Endothelial cell of umbilical vein (primary cell): ENCODE measurements at regions not wholly inside any gene's neighbourhood (a gene's known extent, or its start where the extent isn't known, plus 50 kb on each side); places are given as distances from the start of the nearest gene placed in this dataset.

Experiments
- BruUV-seq: library from RNA; stranded (reverse); fragments of 400-500 nt; replicated peaks from 2 replicates; lab custom pipeline; 2021; lab: Mats Ljungman, UMichigan
- CTCF ChIA-PET: fragments of 300-600, 350-600 bp; sonication (Branson Sonifier 250); formaldehyde crosslinking; loops from one replicate; lab custom pipeline; 2021; ENCODE audit warnings: antibody characterized with exemption, inconsistent platforms; lab: Charles Lee
- POLR2A ChIA-PET: fragments of 300-600, 350-600 bp; sonication (Branson Sonifier 250); formaldehyde crosslinking; loops from one replicate; lab custom pipeline; 2021; ENCODE audit warnings: antibody characterized with exemption, inconsistent platforms; lab: Charles Lee
- DNase-seq: peaks from one replicate; pipeline ENCODE4 v3.0.0-alpha.2; 2011; ENCODE audit warnings: low read depth, low spot score
- FAIRE-seq: peaks from 2 replicates; lab custom pipeline; 2011; peaks lifted over from hg19 to GRCh38; lab: Jason Lieb, UNC
- H2AFZ ChIP-seq: 2 replicates; pipeline ENCODE4 v1.6.0; 2012; ENCODE audit warnings: low read depth, low read length, control low read depth, inconsistent platforms
- H3K27ac ChIP-seq: 2 replicates; pipeline ENCODE4 v1.5.1; 2011; ENCODE audit warnings: low read depth, mild to moderate bottlenecking, control low read depth, low read length, moderate library complexity; ENCODE audit not compliant: insufficient read depth
- H3K27me3 ChIP-seq, 2 experiments: 2 replicates each; pipeline versions ENCODE4 v1.6.0 to v1.6.1; 2011; ENCODE audit warnings: low read length in 2 of 2, mixed read lengths in 1 of 2; ENCODE audit not compliant: control insufficient read depth in 2 of 2, insufficient read depth in 2 of 2
- H3K36me3 ChIP-seq, 2 experiments: 2 replicates in 1 of 2; 3 replicates in 1 of 2; pipeline ENCODE4 v1.5.1; 2011; ENCODE audit warnings: low read length in 2 of 2, mild to moderate bottlenecking in 1 of 2, moderate library complexity in 1 of 2; ENCODE audit not compliant: control insufficient read depth in 2 of 2, insufficient read depth in 2 of 2; ENCODE audit errors: extremely low read depth in 1 of 2
- H3K4me1 ChIP-seq: 3 replicates; pipeline ENCODE4 v1.5.1; 2011; ENCODE audit warnings: mild to moderate bottlenecking, low read length; ENCODE audit not compliant: control insufficient read depth, insufficient read depth; ENCODE audit errors: extremely low read depth
- H3K4me2 ChIP-seq: 2 replicates; pipeline ENCODE4 v1.6.1; 2011; ENCODE audit warnings: low read length, control low read depth, mixed read lengths; ENCODE audit not compliant: insufficient read depth
- H3K4me3 ChIP-seq, 3 experiments: fragments of 200-600 bp in 1 of 3; sonication (generic), shearing (Covaris generic) in 1 of 3; replicated peaks in 1 of 3; 2 replicates each; pipeline ENCODE4 v1.5.1; 2011 to 2016; ENCODE audit warnings: control low read depth in 3 of 3, low read length in 3 of 3, mild to moderate bottlenecking in 2 of 3, inconsistent platforms in 1 of 3, low read depth in 1 of 3, moderate library complexity in 1 of 3; ENCODE audit not compliant: insufficient read depth in 1 of 3
- H3K79me2 ChIP-seq: 2 replicates; pipeline ENCODE4 v1.6.0; 2012; ENCODE audit warnings: low read length, inconsistent platforms; ENCODE audit not compliant: control insufficient read depth, insufficient read depth
- H3K9ac ChIP-seq: replicated peaks from 2 replicates; pipeline ENCODE3; 2011; ENCODE audit warnings: low read length, control low read depth; ENCODE audit not compliant: insufficient read depth; ENCODE audit errors: extremely low read depth
- H3K9me1 ChIP-seq: replicated peaks from 3 replicates; pipeline ENCODE4 v1.6.0; 2011; ENCODE audit warnings: mild to moderate bottlenecking, low read length; ENCODE audit not compliant: control insufficient read depth, insufficient read depth; ENCODE audit errors: extremely low read depth
- H3K9me3 ChIP-seq: replicated peaks from 2 replicates; pipeline ENCODE4 v1.5.1; 2012; ENCODE audit warnings: low read length, inconsistent platforms; ENCODE audit not compliant: control insufficient read depth, insufficient read depth
- H4K20me1 ChIP-seq: replicated peaks from 2 replicates; pipeline ENCODE3; 2011; ENCODE audit warnings: mild to moderate bottlenecking, low read length; ENCODE audit not compliant: control insufficient read depth, insufficient read depth; ENCODE audit errors: extremely low read depth
- CTCF ChIP-seq, 2 donors: IDR thresholded peaks; 1 replicate in 1 of 2; 2 replicates in 1 of 2; pipeline ENCODE4 v1.5.1; 2011; ENCODE audit warnings: low read length in 2 of 2, mild to moderate bottlenecking in 2 of 2, moderate library complexity in 2 of 2, control low read depth in 1 of 2, inconsistent platforms in 1 of 2, low read depth in 1 of 2; ENCODE audit not compliant: insufficient read depth in 1 of 2; ENCODE audit errors: extremely low read depth in 1 of 2
- EZH2 ChIP-seq: IDR thresholded peaks from 2 replicates; pipeline ENCODE4 v1.6.1; 2012; ENCODE audit warnings: borderline replicate concordance, low read depth, mild to moderate bottlenecking, moderate library complexity, low read length, inconsistent platforms; ENCODE audit not compliant: severe bottlenecking
- FOS ChIP-seq: IDR thresholded peaks from 2 replicates; pipeline ENCODE4 v1.6.1; 2011; ENCODE audit warnings: mild to moderate bottlenecking, low read length, moderate library complexity, borderline replicate concordance; ENCODE audit not compliant: insufficient read depth
- GATA2 ChIP-seq: IDR thresholded peaks from 2 replicates; pipeline ENCODE4 v1.7.0; 2011; ENCODE audit warnings: low read depth, mild to moderate bottlenecking, moderate library complexity, mixed read lengths, low read length; ENCODE audit not compliant: insufficient read length, insufficient read depth
- JUN ChIP-seq: IDR thresholded peaks from 2 replicates; pipeline ENCODE4 v1.6.1; 2011; ENCODE audit warnings: borderline replicate concordance, low read depth; ENCODE audit not compliant: insufficient read length, insufficient read depth
- MAX ChIP-seq: IDR thresholded peaks from 2 replicates; pipeline ENCODE4 v1.6.1; 2011; ENCODE audit not compliant: insufficient read depth, insufficient read length
- MYC ChIP-seq: IDR thresholded peaks from one replicate; pipeline ENCODE4 v1.6.1; 2011; ENCODE audit warnings: mild to moderate bottlenecking, low read depth, low read length
- POLR2A ChIP-seq: IDR thresholded peaks from 2 replicates; pipeline ENCODE4 v1.6.1; 2012; ENCODE audit warnings: low read depth, mild to moderate bottlenecking, control low read depth, low read length
- POLR2AphosphoS5 ChIP-seq: IDR thresholded peaks from 2 replicates; pipeline ENCODE4 v1.6.1; 2012; ENCODE audit warnings: low read depth, mild to moderate bottlenecking, control low read depth, low read length, moderate library complexity; ENCODE audit not compliant: insufficient read depth
- dilution Hi-C: fragments of 300-500 bp; cut with MboI; formaldehyde crosslinking; loops from one replicate; pipeline ENCODE4 v1.15.0; 2019; ENCODE audit warnings: low sequenced_read_pairs; ENCODE audit not compliant: extremely low pct_ligation_motif_present
- intact Hi-C: fragments of 100-400 bp; cut with micrococcal nuclease; formaldehyde crosslinking; loops from one replicate; pipeline ENCODE4 v1.10.0; 2022

GRCh38 chr16:62156971-62157370 is 120.7 kb upstream of the CDH8 start:
- Histone ChIP-seq H3K9ac (no peak overlapping the region), H3K27ac (no peak overlapping the region), H3K79me2 (no peaks in the 10 kb centered on the region), H3K27me3 (no peaks in the 10 kb centered on the region), H3K4me1 (no peaks in the 10 kb centered on the region), H4K20me1 (no peaks in the 10 kb centered on the region), H3K4me2 (no peak overlapping the region), H3K9me1 (no peaks in the 10 kb centered on the region), H3K4me3 (no peak overlapping the region), H2AFZ (no peak overlapping the region), H3K36me3 (no peaks in the 10 kb centered on the region), H3K9me3 (no peaks in the 10 kb centered on the region)
- no peak for TF ChIP-seq MYC
- no peak for TF ChIP-seq CTCF (IDR thresholded peaks at IDR 0.05; ENCODE audit: extremely low read depth in 1 of 2, insufficient read depth in 1 of 2, low read depth in 1 of 2, low read length in 2 of 2)
- no peak for TF ChIP-seq EZH2
- no peak for TF ChIP-seq FOS
- no peak for TF ChIP-seq GATA2
- TF ChIP-seq MAX = no peak
- TF ChIP-seq POLR2A = no peak
- TF ChIP-seq JUN = no peak
- no peak for TF ChIP-seq POLR2AphosphoS5
- ChIA-PET CTCF (no interaction called here), POLR2A (no interaction called here)
- FAIRE-seq = no peak
- BruUV-seq = no TSS peak
- intact Hi-C loops = no loop called here
- DNase-seq = no peak
- dilution Hi-C loops = no loop called here
